ENCODE measurements at regions not wholly inside any gene's neighbourhood (a gene's known extent, or its start where the extent isn't known, plus 50 kb on each side); places are given as distances from the start of the nearest gene placed in this dataset.
"Not testable (repeated sequence)": the region's sequence is repeated elsewhere in the genome, so short reads cannot be mapped to it uniquely, and the experiment has no call there.

DNA sequence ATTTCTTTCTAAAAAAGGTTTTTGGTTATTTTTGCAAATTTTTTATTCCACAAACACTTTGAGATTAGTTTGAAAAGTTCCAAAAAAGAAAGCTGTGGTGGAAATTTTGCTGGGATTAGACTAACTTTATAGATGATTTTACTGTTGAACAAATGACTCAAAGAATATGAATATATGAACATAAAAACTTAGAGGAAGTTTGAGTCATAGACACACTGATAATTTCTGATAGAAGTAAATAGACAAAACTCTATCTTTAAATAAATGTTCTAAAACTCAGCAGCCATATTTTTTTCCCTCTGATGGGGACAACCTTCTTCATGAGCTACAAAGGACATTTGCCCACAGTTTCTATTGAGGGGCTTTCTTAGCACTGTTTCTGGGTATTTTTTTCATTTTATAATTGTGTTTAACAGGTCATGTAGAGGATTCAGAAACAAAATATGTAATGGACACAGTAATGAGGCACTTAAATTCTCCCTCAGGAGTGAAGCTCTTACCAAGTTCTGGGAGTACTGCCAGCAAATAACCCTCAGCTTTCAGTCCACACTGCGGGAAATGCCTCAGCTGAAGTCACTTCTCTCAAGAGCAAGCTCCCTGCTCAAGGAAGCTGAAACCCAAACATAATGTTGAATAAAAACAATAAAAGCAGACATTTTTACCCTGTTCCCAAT is 157.6 kb downstream of the NFKBIZ start:
- TF ChIP-seq TARDBP (IDR thresholded peaks at IDR 0.05) (no peak), LEF1 (IDR thresholded peaks at IDR 0.05; ENCODE audit: borderline replicate concordance) (no peak), L3MBTL2 (conservative IDR thresholded peaks at IDR 0.05) (no peak), FOXK2 (IDR thresholded peaks at IDR 0.05) (no peak), ZNF384 (IDR thresholded peaks at IDR 0.05) (no peak), FOXM1 (IDR thresholded peaks at IDR 0.05; ENCODE audit: borderline replicate concordance) (no peak), SUZ12 (IDR thresholded peaks at IDR 0.05) (no peak), CTBP1 (IDR thresholded peaks at IDR 0.05; ENCODE audit: borderline replicate concordance) (no peak), ELF4 (IDR thresholded peaks at IDR 0.05) (no peak), BHLHE40 (IDR thresholded peaks at IDR 0.05; ENCODE audit: borderline replicate concordance) (no peak), HDGF (IDR thresholded peaks at IDR 0.05; ENCODE audit: borderline replicate concordance) (no peak), FOXA1 (IDR thresholded peaks at IDR 0.05) (no peak), NFRKB (IDR thresholded peaks at IDR 0.05) (no peak), SP1 (IDR thresholded peaks at IDR 0.05) (no peak), ARNT (IDR thresholded peaks at IDR 0.05) (no peak)
- TF ChIP-seq, protein P1, sequence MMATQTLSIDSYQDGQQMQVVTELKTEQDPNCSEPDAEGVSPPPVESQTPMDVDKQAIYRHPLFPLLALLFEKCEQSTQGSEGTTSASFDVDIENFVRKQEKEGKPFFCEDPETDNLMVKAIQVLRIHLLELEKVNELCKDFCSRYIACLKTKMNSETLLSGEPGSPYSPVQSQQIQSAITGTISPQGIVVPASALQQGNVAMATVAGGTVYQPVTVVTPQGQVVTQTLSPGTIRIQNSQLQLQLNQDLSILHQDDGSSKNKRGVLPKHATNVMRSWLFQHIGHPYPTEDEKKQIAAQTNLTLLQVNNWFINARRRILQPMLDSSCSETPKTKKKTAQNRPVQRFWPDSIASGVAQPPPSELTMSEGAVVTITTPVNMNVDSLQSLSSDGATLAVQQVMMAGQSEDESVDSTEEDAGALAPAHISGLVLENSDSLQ (IDR thresholded peaks at IDR 0.05): no peak
- DNase-seq (ENCODE audit: extremely low spot score): no peak
- POLR2A ChIA-PET: no interaction called here
- CTCF ChIA-PET: no interaction called here

DNA sequence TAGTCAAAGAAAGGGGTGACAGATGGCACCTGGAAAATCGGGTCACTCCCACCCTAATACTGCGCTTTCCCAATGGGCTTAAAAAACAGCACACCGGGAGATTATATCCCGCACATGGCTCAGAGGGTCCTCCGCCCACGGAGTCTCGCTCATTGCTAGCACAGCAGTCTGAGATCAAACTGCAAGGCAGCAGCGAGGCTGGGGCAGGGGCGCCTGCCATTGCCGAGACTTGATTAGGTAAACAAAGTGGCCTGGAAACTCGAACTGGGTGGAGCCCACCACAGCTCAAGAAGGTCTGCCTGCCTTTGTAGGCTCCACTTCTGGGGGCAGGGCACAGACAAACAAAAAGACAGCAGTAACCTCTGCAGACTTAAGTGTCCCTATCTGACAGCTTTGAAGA is 159.1 kb downstream of the NFKBIZ start:
- POLR2A ChIA-PET; DNase-seq (ENCODE audit: extremely low spot score); CTCF ChIA-PET: not testable (repeated sequence)

DNA sequence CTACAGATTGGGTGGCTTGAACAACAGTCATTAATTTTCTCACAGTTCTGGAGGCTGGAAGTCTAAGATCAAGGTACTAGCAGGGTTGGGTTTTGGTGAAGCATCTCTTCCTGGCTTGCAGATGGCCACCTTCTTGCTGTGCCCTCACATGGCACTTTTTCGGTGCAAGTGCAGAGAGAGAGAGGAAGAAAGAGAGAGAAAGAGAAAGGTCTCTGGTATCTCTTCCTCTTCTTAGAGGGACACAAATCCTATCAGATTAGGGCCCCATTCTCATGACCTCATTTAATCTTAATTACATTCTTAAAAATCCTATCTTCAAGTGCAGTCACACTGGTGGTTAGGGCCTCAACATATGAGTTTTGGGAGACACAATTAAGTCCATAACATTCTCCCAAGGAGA is 167.1 kb downstream of the NFKBIZ start:
- DNase-seq (ENCODE audit: extremely low spot score): no peak
- TF ChIP-seq L3MBTL2 (conservative IDR thresholded peaks at IDR 0.05) (no peak), ELF4 (IDR thresholded peaks at IDR 0.05) (no peak), TARDBP (IDR thresholded peaks at IDR 0.05) (no peak), ZNF384 (IDR thresholded peaks at IDR 0.05) (no peak), SP1 (IDR thresholded peaks at IDR 0.05) (no peak), FOXA1 (IDR thresholded peaks at IDR 0.05) (no peak), FOXK2 (IDR thresholded peaks at IDR 0.05) (no peak)
- ChIA-PET POLR2A (no interaction called here), CTCF (no interaction called here)

DNA sequence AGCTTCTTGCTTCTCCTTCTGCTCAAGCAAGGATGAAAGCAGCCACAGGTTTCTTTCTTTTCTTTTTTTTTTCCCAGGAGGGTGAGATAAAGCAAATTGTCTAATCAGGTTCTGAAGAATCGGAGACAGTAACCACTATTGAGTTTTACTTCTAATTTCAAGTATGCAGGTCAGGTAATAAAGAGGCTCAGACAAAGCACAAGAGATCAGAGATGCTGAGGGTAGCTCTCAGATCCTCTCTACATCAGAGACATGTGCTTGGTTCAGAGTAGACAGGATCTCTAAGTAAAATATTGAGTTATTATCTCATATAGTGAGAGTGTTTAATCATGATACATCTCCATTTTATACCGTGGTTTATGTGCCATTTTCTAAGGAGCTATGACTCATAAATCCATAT is 168.5 kb downstream of the NFKBIZ start:
- TF ChIP-seq SUZ12 (IDR thresholded peaks at IDR 0.05) (no peak), NFRKB (IDR thresholded peaks at IDR 0.05) (no peak), FOXK2 (IDR thresholded peaks at IDR 0.05) (no peak), FOXM1 (IDR thresholded peaks at IDR 0.05; ENCODE audit: borderline replicate concordance) (no peak), BHLHE40 (IDR thresholded peaks at IDR 0.05; ENCODE audit: borderline replicate concordance) (no peak), LEF1 (IDR thresholded peaks at IDR 0.05; ENCODE audit: borderline replicate concordance) (no peak), HDGF (IDR thresholded peaks at IDR 0.05; ENCODE audit: borderline replicate concordance) (no peak)
- TF ChIP-seq, protein P1 (IDR thresholded peaks at IDR 0.05): no peak
- no peak for DNase-seq (ENCODE audit: extremely low spot score)
- ChIA-PET CTCF (no interaction called here), POLR2A (no interaction called here)

DNA sequence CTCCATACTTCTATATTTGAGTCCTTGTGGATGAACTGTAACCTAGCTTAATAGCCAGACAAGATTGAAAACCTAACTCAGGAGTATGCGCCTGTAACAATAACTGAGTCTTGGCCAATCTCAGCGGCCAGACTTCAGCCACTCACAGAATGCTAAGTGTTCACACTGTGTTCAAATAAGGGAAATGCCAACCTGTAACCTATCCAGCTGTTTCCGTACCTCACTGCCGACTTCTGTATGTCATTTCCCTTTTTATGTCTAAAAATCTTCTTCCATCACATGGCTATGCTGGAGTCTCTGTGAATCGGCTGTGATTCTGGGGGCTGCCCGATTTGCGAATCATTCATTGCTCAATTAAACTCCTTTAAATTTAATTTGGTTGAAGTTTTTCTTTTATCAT is 169.2 kb downstream of the NFKBIZ start:
- POLR2A ChIA-PET: no interaction called here
- CTCF ChIA-PET: interaction anchor here (0.7 kb wide), 1 partner anchor 161 kb away, joined by 3 read pairs; no protein-coding TSS in a partner anchor
- TF ChIP-seq FOXM1 (IDR thresholded peaks at IDR 0.05; ENCODE audit: borderline replicate concordance): no peak
- no peak for TF ChIP-seq L3MBTL2 (conservative IDR thresholded peaks at IDR 0.05)
- TF ChIP-seq FOXK2 (IDR thresholded peaks at IDR 0.05): no peak
- TF ChIP-seq SP1 (IDR thresholded peaks at IDR 0.05): no peak
- no peak for TF ChIP-seq ELF4 (IDR thresholded peaks at IDR 0.05)
- TF ChIP-seq SUZ12 (IDR thresholded peaks at IDR 0.05): no peak
- no peak for TF ChIP-seq FOXA1 (IDR thresholded peaks at IDR 0.05)
- no peak for TF ChIP-seq CTBP1 (IDR thresholded peaks at IDR 0.05; ENCODE audit: borderline replicate concordance)
- no peak for TF ChIP-seq LEF1 (IDR thresholded peaks at IDR 0.05; ENCODE audit: borderline replicate concordance)
- no peak for TF ChIP-seq TARDBP (IDR thresholded peaks at IDR 0.05)
- TF ChIP-seq BHLHE40 (IDR thresholded peaks at IDR 0.05; ENCODE audit: borderline replicate concordance): no peak
- no peak for TF ChIP-seq HDGF (IDR thresholded peaks at IDR 0.05; ENCODE audit: borderline replicate concordance)
- no peak for TF ChIP-seq ARNT (IDR thresholded peaks at IDR 0.05)
- TF ChIP-seq, protein P1 (IDR thresholded peaks at IDR 0.05): no peak
- TF ChIP-seq ZNF384 (IDR thresholded peaks at IDR 0.05): no peak
- no peak for TF ChIP-seq NFRKB (IDR thresholded peaks at IDR 0.05)
- DNase-seq (ENCODE audit: extremely low spot score): no peak

DNA sequence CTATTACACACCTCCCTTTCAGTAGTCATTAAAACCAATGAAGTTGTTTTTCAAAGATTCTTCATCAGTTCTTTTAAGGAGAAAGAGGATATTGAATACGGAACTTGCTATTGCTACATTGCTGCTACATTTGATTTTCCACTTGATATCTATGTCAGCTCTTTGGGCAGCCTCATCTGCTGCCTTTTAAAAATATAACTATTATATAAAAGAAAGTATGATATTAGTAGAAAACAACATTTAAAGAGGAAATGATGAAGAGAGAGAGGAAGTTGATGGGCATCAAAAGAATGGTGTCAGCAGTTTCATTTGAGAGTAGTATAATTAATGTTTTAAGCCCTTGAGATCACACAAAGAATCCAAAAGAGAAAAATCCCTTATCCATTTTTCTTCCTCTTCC is 171.4 kb downstream of the NFKBIZ start:
- POLR2A ChIA-PET: no interaction called here
- no peak for DNase-seq (ENCODE audit: extremely low spot score)
- TF ChIP-seq, protein P1 (IDR thresholded peaks at IDR 0.05): no peak
- no peak for TF ChIP-seq FOXK2 (IDR thresholded peaks at IDR 0.05)
- TF ChIP-seq HDGF (IDR thresholded peaks at IDR 0.05; ENCODE audit: borderline replicate concordance): no peak
- no peak for TF ChIP-seq ELF4 (IDR thresholded peaks at IDR 0.05)
- no peak for TF ChIP-seq ARNT (IDR thresholded peaks at IDR 0.05)
- no peak for TF ChIP-seq SP1 (IDR thresholded peaks at IDR 0.05)
- TF ChIP-seq FOXA1 (IDR thresholded peaks at IDR 0.05): no peak
- TF ChIP-seq TARDBP (IDR thresholded peaks at IDR 0.05): no peak
- TF ChIP-seq L3MBTL2 (conservative IDR thresholded peaks at IDR 0.05): no peak
- no peak for TF ChIP-seq BHLHE40 (IDR thresholded peaks at IDR 0.05; ENCODE audit: borderline replicate concordance)
- CTCF ChIA-PET: no interaction called here

All from HEK293T (cell line).